ENCODE measurements at regions not wholly inside any gene's neighbourhood (a gene's known extent, or its start where the extent isn't known, plus 50 kb on each side); places are given as distances from the start of the nearest gene placed in this dataset.

DNA sequence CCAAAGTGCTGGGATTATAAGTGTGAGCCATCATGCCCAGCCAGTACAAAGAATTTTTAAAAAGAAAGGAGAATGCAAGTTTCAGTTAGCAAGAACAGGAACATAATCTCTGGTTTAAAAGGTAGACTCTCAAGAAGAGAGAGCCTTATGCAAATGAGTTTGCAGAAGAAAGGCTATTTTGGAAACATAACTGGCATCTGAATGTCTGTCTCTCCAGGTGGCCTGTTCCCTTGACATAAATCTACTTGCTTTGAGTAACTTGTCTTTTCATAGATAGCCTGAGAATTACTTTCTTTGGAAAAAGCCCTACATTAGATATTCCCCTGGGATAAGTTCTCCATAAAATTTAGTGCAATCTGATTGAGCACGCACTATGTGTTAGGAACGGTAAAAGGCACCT is 109.6 kb downstream of the ICOS start:
- TF ChIP-seq, protein P1, sequence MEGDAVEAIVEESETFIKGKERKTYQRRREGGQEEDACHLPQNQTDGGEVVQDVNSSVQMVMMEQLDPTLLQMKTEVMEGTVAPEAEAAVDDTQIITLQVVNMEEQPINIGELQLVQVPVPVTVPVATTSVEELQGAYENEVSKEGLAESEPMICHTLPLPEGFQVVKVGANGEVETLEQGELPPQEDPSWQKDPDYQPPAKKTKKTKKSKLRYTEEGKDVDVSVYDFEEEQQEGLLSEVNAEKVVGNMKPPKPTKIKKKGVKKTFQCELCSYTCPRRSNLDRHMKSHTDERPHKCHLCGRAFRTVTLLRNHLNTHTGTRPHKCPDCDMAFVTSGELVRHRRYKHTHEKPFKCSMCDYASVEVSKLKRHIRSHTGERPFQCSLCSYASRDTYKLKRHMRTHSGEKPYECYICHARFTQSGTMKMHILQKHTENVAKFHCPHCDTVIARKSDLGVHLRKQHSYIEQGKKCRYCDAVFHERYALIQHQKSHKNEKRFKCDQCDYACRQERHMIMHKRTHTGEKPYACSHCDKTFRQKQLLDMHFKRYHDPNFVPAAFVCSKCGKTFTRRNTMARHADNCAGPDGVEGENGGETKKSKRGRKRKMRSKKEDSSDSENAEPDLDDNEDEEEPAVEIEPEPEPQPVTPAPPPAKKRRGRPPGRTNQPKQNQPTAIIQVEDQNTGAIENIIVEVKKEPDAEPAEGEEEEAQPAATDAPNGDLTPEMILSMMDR (IDR thresholded peaks at IDR 0.05; ENCODE audit: insufficient read depth, low read depth, low read length) = no peak
- no peak for TF ChIP-seq EZH2 (IDR thresholded peaks at IDR 0.05; ENCODE audit: insufficient read depth, low read length)
